ENCODE measurements at regions not wholly inside any gene's neighbourhood (a gene's known extent, or its start where the extent isn't known, plus 50 kb on each side); places are given as distances from the start of the nearest gene placed in this dataset.
"Not testable (repeated sequence)": the region's sequence is repeated elsewhere in the genome, so short reads cannot be mapped to it uniquely, and the experiment has no call there.

GRCh38 chr4:138633580-138633904 lies 382.0 kb upstream of the NOCT start:
- no peak for DNase-seq
- Mint-ChIP-seq H3K4me1 (ENCODE audit: low read depth) (no peaks in the 10 kb centered on the region), H3K36me3 (ENCODE audit: low read depth) (no peaks in the 10 kb centered on the region), H3K27me3 (ENCODE audit: low read depth) (no peaks in the 10 kb centered on the region), H3K27ac (no peak overlapping the region), H3K9me3 (ENCODE audit: insufficient read depth) (no peaks in the 10 kb centered on the region), H3K4me3 (no peak overlapping the region)
- ChIA-PET CTCF (no interaction called here), POLR2A (no interaction called here)
- no peak for ATAC-seq

DNA sequence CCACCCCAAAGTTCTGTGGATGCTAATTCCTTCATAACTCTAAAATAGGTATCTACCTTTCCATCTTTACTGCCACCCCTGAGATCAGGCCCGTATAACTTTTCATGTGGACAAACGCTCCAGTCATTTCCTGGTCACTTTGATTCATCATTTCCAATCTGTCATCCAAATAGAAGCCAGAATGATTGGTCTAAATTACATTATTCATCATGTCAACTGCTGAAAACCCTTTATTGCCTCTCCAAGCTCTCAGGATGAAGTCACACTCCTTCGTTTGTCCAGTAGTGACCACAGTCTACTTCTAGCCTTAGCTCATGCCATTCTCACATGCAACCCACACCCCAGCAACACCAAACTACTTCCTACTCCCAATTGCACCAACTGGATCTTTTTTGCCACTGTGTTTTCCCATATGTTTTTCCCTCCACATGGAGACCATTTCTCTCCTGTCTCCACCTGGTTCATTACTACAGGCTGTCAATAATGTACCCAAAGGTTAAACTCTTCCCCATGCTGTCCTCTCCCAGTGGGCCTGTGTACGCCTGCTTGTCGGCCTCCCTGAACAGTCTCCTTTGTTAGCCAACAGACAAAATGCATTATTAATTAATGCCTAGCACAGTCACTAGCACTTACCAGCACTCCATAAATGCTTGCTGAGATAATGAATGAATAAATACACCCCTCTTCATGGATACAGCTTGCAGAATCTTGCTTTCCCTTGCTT lies 382.6 kb upstream of the NOCT start:
- H3K27me3 Mint-ChIP-seq (ENCODE audit: low read depth), result no peaks in the 10 kb centered on the region
- ATAC-seq (no peak), DNase-seq (no peak)
- no peak overlapping the region for H3K4me3 Mint-ChIP-seq
- ChIA-PET POLR2A (no interaction called here), CTCF (no interaction called here)
- no peaks in the 10 kb centered on the region for H3K9me3 Mint-ChIP-seq (ENCODE audit: insufficient read depth)
- no peaks in the 10 kb centered on the region for H3K4me1 Mint-ChIP-seq (ENCODE audit: low read depth)
- no peak overlapping the region for H3K27ac Mint-ChIP-seq
- no peaks in the 10 kb centered on the region for H3K36me3 Mint-ChIP-seq (ENCODE audit: low read depth)

DNA sequence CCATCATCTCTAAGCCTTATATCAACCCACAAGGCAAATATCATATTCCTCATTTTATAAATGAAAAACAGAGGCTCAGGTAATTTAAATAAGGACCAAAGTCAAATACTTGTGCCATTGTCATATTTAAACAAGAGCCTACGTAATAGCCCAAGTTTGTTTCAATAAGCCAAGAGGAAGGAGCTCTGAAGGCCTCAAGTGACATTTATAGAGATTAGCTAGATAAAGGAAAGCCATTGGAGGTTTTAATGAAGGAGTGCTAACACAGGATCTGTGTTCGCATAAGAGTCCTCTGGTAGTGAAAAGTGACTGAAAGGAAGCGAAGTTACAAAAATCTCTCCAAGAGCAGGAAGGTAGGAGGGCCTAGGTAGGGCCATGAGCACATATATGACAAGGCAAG lies 384.9 kb upstream of the NOCT start:
- ATAC-seq, result no peak
- Mint-ChIP-seq H3K27me3 (ENCODE audit: low read depth) (no peaks in the 10 kb centered on the region), H3K4me1 (ENCODE audit: low read depth) (no peaks in the 10 kb centered on the region), H3K9me3 (ENCODE audit: insufficient read depth) (no peaks in the 10 kb centered on the region), H3K27ac (no peak overlapping the region), H3K36me3 (ENCODE audit: low read depth) (no peaks in the 10 kb centered on the region), H3K4me3 (no peak overlapping the region)
- no peak for DNase-seq
- ChIA-PET POLR2A (no interaction called here), CTCF (no interaction called here)

DNA sequence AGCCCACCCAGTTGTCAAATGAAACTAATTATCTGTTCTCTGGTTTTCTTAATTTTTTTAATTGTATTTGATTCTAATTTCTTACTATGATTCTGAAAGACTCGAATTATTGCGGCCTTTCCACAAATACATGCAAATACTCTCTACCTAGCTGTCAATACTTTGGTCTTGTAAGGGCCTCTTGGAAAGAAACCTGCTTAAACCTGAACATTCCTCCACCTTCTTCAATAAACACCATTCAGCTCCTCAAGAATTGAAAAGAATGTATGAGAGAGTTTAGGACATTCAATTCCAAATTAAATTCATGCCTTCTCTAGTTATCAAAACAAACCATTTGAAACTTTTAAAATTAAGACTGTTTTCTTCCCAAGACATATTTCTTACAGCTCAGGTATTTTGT lies 385.9 kb upstream of the NOCT start:
- no peaks in the 10 kb centered on the region for H3K27me3 Mint-ChIP-seq (ENCODE audit: low read depth)
- H3K27ac Mint-ChIP-seq, result no peak overlapping the region
- ChIA-PET POLR2A (no interaction called here), CTCF (no interaction called here)
- no peak for ATAC-seq
- H3K9me3 Mint-ChIP-seq (ENCODE audit: insufficient read depth), result no peaks in the 10 kb centered on the region
- DNase-seq, result no peak
- H3K4me1 Mint-ChIP-seq (ENCODE audit: low read depth), result no peaks in the 10 kb centered on the region
- no peak overlapping the region for H3K4me3 Mint-ChIP-seq
- no peaks in the 10 kb centered on the region for H3K36me3 Mint-ChIP-seq (ENCODE audit: low read depth)

DNA sequence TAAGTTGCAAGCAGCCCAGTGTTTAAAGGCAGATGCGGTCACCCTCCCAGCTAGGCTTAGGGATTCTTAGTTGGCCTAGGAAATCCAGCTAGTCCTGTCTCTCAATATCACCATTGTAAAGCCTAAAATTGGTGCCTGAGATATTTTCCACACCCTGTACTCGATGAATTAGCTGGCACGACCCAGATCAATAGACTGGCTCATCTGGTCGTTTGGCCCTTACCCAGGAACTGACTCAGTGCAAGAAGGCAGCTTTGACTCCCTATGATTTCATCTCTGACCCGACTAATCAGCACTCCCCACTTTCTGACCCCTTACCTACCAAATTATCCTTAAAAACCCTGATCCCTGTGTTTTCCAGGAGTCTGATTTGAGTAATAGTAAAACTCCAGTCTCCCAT lies 384.9 kb upstream of the SLC7A11 start:
- ChIA-PET POLR2A (no interaction called here), CTCF (no interaction called here)
- H3K27ac Mint-ChIP-seq, result no peak overlapping the region
- H3K36me3 Mint-ChIP-seq (ENCODE audit: low read depth), result no peaks in the 10 kb centered on the region
- H3K4me1 Mint-ChIP-seq (ENCODE audit: low read depth), result no peaks in the 10 kb centered on the region
- ATAC-seq (no peak), DNase-seq (no peak)
- no peaks in the 10 kb centered on the region for H3K27me3 Mint-ChIP-seq (ENCODE audit: low read depth)
- H3K4me3 Mint-ChIP-seq, result no peak overlapping the region
- no peaks in the 10 kb centered on the region for H3K9me3 Mint-ChIP-seq (ENCODE audit: insufficient read depth)

DNA sequence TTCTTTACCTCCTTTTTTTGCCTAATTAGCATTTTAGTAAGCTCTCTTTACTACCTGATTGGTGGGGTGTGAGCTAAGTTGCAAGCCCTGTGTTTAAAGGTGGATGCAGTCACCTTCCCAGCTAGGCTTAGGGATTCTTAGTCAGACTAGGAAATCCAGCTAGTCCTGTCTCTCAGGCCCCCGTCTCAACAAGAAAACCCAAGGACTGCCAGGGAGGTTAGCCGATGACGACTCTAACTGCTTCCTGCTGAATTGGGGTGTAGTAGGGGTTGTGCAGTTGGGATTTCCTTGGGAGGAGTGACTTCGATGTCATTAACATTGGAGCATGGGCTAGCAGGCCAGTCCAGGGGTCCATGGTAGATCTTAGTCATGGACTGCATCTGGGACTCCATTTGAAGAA lies 380.2 kb upstream of the SLC7A11 start:
- H3K4me1 Mint-ChIP-seq (ENCODE audit: low read depth); ATAC-seq; H3K36me3 Mint-ChIP-seq (ENCODE audit: low read depth); H3K4me3 Mint-ChIP-seq; DNase-seq; CTCF ChIA-PET; H3K27ac Mint-ChIP-seq; H3K27me3 Mint-ChIP-seq (ENCODE audit: low read depth); POLR2A ChIA-PET; H3K9me3 Mint-ChIP-seq (ENCODE audit: insufficient read depth): not testable (repeated sequence)

DNA sequence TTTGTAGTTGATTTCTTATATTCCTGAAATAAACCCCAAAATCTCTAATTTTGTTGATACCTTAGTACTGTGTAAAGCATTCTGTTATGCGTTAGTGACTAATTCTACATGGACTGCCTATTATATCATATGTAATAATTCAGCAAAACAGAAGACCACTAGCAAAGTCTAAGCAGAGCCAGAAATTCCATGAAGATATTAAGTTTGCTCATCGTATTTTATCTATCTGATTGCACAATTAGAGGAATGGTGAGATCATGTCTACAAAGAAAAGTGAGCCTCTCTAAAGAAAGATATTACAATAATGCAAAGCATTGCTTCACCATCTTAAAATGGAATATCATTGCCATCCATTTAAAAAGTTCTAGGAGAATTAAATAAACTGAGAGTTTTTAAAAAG lies 374.6 kb upstream of the SLC7A11 start:
- H3K36me3 Mint-ChIP-seq (ENCODE audit: low read depth), result no peaks in the 10 kb centered on the region
- H3K27ac Mint-ChIP-seq, result no peak overlapping the region
- H3K4me3 Mint-ChIP-seq, result no peak overlapping the region
- no peaks in the 10 kb centered on the region for H3K27me3 Mint-ChIP-seq (ENCODE audit: low read depth)
- DNase-seq (no peak), ATAC-seq (no peak)
- CTCF ChIA-PET, result no interaction called here
- POLR2A ChIA-PET, result no interaction called here
- H3K4me1 Mint-ChIP-seq (ENCODE audit: low read depth), result no peaks in the 10 kb centered on the region
- peaks cover 5% of the 10 kb centered on the region for H3K9me3 Mint-ChIP-seq (ENCODE audit: insufficient read depth)

- ATAC-seq (no peak), DNase-seq (no peak)
- H3K27me3 Mint-ChIP-seq (ENCODE audit: low read depth), result no peaks in the 10 kb centered on the region
- H3K27ac Mint-ChIP-seq, result no peak overlapping the region
- no peaks in the 10 kb centered on the region for H3K36me3 Mint-ChIP-seq (ENCODE audit: low read depth)
- no peak overlapping the region for H3K4me3 Mint-ChIP-seq
- peaks cover 5% of the 10 kb centered on the region for H3K9me3 Mint-ChIP-seq (ENCODE audit: insufficient read depth)
- no peaks in the 10 kb centered on the region for H3K4me1 Mint-ChIP-seq (ENCODE audit: low read depth)
- CTCF ChIA-PET, result no interaction called here
- POLR2A ChIA-PET, result no interaction called here
These were observed 372.4 kb upstream of the SLC7A11 start for GRCh38 chr4:138614398-138615142.

DNA sequence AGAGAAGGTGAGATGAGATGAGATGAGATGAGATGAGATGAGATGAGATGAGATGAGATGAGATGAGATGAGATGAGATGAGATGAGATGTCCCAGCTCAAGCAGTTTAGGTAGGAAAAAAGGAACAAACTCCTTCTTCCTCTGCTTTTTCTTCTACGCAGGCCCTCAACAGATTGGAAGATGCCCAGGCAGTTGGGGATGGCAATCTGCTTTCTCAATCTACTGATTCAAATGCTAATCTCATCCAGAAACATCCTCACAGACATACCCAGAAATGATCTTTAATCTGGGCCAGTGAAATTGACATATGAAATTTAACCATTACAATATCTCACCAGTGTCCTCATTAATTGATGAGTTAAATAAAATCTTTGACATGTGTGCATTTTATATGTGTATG lies 370.3 kb upstream of the SLC7A11 start:
- ChIA-PET POLR2A (no interaction called here), CTCF (no interaction called here)
- no peaks in the 10 kb centered on the region for H3K36me3 Mint-ChIP-seq (ENCODE audit: low read depth)
- DNase-seq (no peak), ATAC-seq (no peak)
- no peaks in the 10 kb centered on the region for H3K27me3 Mint-ChIP-seq (ENCODE audit: low read depth)
- no peak overlapping the region for H3K27ac Mint-ChIP-seq
- no peak overlapping the region for H3K4me3 Mint-ChIP-seq
- H3K4me1 Mint-ChIP-seq (ENCODE audit: low read depth), result no peaks in the 10 kb centered on the region
- H3K9me3 Mint-ChIP-seq (ENCODE audit: insufficient read depth), result no peaks in the 10 kb centered on the region

- Mint-ChIP-seq H3K36me3 (ENCODE audit: low read depth) (no peaks in the 10 kb centered on the region), H3K27ac (no peak overlapping the region), H3K4me3 (no peak overlapping the region), H3K9me3 (ENCODE audit: insufficient read depth) (no peaks in the 10 kb centered on the region), H3K4me1 (ENCODE audit: low read depth) (no peaks in the 10 kb centered on the region), H3K27me3 (ENCODE audit: low read depth) (no peaks in the 10 kb centered on the region)
- no peak for DNase-seq
- no peak for ATAC-seq
- CTCF ChIA-PET, result no interaction called here
- POLR2A ChIA-PET, result no interaction called here
These were observed 369.6 kb upstream of the SLC7A11 start for GRCh38 chr4:138611721-138612120.

GRCh38 chr4:138611017-138611416 lies 368.9 kb upstream of the SLC7A11 start:
- Mint-ChIP-seq H3K27me3 (ENCODE audit: low read depth) (no peaks in the 10 kb centered on the region), H3K9me3 (ENCODE audit: insufficient read depth) (no peaks in the 10 kb centered on the region), H3K4me1 (ENCODE audit: low read depth) (no peaks in the 10 kb centered on the region), H3K36me3 (ENCODE audit: low read depth) (no peaks in the 10 kb centered on the region), H3K27ac (no peak overlapping the region), H3K4me3 (no peak overlapping the region)
- ChIA-PET POLR2A (no interaction called here), CTCF (no interaction called here)
- no peak for DNase-seq
- no peak for ATAC-seq

DNA sequence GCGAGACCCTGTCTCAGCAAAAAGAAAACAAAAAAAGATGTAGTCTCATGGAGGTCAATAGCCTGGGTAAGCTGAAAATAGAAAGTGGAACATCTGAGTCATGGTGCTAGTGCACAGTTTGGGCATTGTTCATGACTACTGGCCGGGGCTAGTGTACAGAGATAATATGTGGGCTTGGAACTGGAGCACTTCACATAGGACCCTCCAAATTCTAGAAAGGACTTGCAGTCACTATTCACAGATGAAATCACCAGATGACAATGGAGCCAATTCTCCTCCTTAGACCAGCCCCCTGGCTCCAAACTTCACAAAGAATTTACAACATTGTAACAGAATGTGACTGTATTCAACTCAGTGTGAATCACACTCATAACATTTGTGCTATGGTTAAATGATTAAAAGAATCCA lies 367.8 kb upstream of the SLC7A11 start:
- Mint-ChIP-seq H3K4me1 (ENCODE audit: low read depth) (no peaks in the 10 kb centered on the region), H3K4me3 (no peak overlapping the region), H3K27ac (no peak overlapping the region), H3K36me3 (ENCODE audit: low read depth) (no peaks in the 10 kb centered on the region), H3K27me3 (ENCODE audit: low read depth) (no peaks in the 10 kb centered on the region), H3K9me3 (ENCODE audit: insufficient read depth) (no peaks in the 10 kb centered on the region)
- no peak for ATAC-seq
- POLR2A ChIA-PET, result no interaction called here
- CTCF ChIA-PET, result no interaction called here
- DNase-seq, result no peak

DNA sequence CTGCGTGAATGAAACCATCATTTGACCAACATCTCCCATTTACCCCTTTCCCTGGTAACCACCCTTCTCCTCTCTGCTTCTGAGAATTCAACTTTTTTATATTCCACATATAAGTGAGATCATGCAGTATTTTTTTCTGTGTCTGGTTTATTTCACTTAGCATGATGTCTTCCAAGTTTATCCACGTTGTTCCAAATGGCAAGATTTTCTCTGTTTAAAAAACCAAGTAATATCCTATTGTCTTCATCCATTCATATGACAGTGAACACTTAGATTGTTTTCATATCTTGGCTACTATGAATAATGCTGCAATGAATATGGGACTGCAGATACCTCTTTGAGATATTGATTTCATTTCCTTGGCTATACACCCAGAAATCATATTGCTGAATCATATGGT lies 362.4 kb upstream of the SLC7A11 start:
- peaks cover 5% of the 10 kb centered on the region for H3K9me3 Mint-ChIP-seq (ENCODE audit: insufficient read depth)
- H3K4me1 Mint-ChIP-seq (ENCODE audit: low read depth), result no peaks in the 10 kb centered on the region
- ATAC-seq (no peak), DNase-seq (no peak)
- no peaks in the 10 kb centered on the region for H3K27me3 Mint-ChIP-seq (ENCODE audit: low read depth)
- ChIA-PET POLR2A (no interaction called here), CTCF (no interaction called here)
- no peaks in the 10 kb centered on the region for H3K36me3 Mint-ChIP-seq (ENCODE audit: low read depth)
- no peak overlapping the region for H3K27ac Mint-ChIP-seq
- no peak overlapping the region for H3K4me3 Mint-ChIP-seq

Data from activated CD8-positive, alpha-beta T cell treated with anti-CD3 and anti-CD28 coated beads, Interleukin-2, amount 10 ng/mL, durations not matched to agents 7 days and 5 days (primary cell).